ENCODE measurements at regions not wholly inside any gene's neighbourhood (a gene's known extent, or its start where the extent isn't known, plus 50 kb on each side); places are given as distances from the start of the nearest gene placed in this dataset.

DNA sequence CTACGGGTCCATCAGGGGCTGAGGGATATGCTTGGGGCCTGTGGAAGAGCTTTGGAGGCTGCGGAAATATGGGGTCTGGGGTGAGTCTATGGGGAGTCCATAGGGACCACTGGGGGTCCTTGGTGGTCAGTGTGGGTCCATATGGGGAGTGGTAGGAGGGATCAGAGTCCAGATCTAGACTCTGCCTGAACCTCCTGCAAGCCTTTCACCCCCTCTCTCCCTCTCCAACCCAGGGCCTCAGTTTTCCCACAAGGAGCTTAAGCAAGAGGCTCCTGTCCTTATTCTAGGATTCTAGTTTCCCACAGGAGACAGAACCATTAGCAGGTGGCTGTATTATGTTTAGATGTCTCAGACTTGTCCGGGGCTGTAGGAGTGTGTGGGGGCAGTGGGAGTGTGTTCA is 161.9 kb upstream of the TSHZ3 start:
- TF ChIP-seq, protein P1, sequence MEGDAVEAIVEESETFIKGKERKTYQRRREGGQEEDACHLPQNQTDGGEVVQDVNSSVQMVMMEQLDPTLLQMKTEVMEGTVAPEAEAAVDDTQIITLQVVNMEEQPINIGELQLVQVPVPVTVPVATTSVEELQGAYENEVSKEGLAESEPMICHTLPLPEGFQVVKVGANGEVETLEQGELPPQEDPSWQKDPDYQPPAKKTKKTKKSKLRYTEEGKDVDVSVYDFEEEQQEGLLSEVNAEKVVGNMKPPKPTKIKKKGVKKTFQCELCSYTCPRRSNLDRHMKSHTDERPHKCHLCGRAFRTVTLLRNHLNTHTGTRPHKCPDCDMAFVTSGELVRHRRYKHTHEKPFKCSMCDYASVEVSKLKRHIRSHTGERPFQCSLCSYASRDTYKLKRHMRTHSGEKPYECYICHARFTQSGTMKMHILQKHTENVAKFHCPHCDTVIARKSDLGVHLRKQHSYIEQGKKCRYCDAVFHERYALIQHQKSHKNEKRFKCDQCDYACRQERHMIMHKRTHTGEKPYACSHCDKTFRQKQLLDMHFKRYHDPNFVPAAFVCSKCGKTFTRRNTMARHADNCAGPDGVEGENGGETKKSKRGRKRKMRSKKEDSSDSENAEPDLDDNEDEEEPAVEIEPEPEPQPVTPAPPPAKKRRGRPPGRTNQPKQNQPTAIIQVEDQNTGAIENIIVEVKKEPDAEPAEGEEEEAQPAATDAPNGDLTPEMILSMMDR (IDR thresholded peaks at IDR 0.05; ENCODE audit: insufficient read depth, low read length, poor library complexity, severe bottlenecking): no peak
- H3K27me3 ChIP-seq (replicated peaks; ENCODE audit: control insufficient read depth, insufficient read depth, low read length): no peaks in the 10 kb centered on the region
- H3K36me3 ChIP-seq (ENCODE audit: control insufficient read depth, insufficient read depth, low read length): no peaks in the 10 kb centered on the region
- H3K4me3 ChIP-seq (replicated peaks; ENCODE audit: low read depth, low read length): no peak overlapping the region
- DNase-seq (ENCODE audit: extremely low read depth, insufficient read length): no peak

DNA sequence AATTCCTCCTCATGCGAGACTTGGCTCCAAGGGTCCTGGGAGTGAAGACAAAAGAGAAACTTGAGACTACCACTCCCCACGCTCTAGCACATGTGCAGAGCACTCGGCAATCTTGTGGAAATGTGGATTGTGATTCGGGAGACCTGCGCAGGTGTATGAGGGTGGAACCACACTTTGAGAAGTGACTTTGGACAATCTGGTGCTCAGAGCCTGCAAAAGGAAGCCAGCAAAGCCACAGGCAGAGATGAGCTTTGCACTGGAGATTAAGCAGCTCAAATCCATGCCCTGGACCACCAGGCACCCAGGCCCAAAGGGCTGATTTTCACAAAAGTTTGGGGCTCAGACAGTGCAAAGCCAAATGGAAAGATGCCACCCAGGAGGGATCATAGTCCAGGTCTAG is 162.5 kb upstream of the TSHZ3 start:
- no peak overlapping the region for H3K4me3 ChIP-seq (replicated peaks; ENCODE audit: low read depth, low read length)
- TF ChIP-seq, protein P1 (IDR thresholded peaks at IDR 0.05; ENCODE audit: insufficient read depth, low read length, poor library complexity, severe bottlenecking): no peak
- no peaks in the 10 kb centered on the region for H3K36me3 ChIP-seq (ENCODE audit: control insufficient read depth, insufficient read depth, low read length)
- no peaks in the 10 kb centered on the region for H3K27me3 ChIP-seq (replicated peaks; ENCODE audit: control insufficient read depth, insufficient read depth, low read length)
- no peak for DNase-seq (ENCODE audit: extremely low read depth, insufficient read length)

DNA sequence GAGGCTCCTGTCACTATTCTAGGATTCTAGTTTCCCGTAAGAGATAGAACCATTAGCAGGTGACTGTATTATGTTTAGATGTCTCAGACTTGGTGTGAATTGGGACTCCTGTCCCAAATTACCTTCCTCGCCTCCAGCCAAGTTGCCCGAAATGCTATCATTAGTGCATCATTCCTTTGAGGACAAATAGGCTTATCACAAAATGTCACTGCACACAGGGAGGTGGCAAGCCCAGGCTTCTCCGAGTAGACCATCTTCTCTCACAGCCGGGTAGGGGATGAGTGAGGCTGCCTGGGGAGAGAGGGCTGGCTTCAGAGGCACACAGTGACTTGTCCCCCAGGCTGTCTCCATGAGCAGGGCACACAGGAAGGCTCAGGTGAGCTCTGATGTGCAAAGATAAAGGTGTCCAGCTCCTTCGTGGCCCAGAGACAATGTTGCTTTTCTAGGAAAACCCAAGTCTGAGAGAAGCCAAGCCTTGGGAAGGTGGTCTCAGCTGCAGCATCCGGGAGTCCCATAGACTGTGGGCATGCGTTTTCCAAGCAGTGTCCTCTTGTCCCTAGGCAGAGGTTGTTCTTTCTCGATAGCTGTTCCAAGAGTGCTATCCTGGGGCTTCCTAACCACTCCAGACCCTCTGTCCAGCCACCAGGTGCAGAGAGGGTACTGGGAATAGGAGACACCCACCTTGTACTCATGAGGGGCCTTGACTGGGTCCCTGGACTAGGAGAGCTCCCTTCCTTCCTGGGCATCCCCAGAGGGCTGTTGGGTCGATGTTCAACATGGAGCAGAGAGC is 163.1 kb upstream of the TSHZ3 start:
- Histone ChIP-seq H3K27me3 (replicated peaks; ENCODE audit: control insufficient read depth, insufficient read depth, low read length) (no peaks in the 10 kb centered on the region), H3K36me3 (ENCODE audit: control insufficient read depth, insufficient read depth, low read length) (no peaks in the 10 kb centered on the region), H3K4me3 (replicated peaks; ENCODE audit: low read depth, low read length) (no peak overlapping the region)
- DNase-seq (ENCODE audit: extremely low read depth, insufficient read length): no peak
- TF ChIP-seq, protein P1 (IDR thresholded peaks at IDR 0.05; ENCODE audit: insufficient read depth, low read length, poor library complexity, severe bottlenecking): no peak

DNA sequence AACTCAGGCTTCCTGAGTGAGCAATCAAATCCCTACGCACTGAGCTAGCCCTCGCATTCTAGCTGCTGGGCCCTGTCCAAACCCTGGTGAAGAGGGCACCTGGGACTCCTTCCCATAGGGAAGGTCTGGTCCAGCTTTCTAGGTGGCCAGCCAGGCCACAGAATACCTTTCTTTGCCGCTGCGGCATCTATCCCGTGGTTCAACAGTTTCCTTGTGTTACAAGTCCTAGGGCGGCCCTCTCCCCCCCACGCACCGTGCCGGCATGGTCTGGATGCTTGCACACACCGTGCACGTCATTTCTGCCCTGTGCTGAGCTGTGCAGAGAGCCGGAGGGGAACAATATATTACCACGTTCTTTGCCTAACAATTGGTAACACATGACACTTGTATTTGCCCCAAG is 164.6 kb upstream of the TSHZ3 start:
- H3K4me3 ChIP-seq (replicated peaks; ENCODE audit: low read depth, low read length): no peak overlapping the region
- H3K36me3 ChIP-seq (ENCODE audit: control insufficient read depth, insufficient read depth, low read length): no peaks in the 10 kb centered on the region
- TF ChIP-seq, protein P1 (IDR thresholded peaks at IDR 0.05; ENCODE audit: insufficient read depth, low read length, poor library complexity, severe bottlenecking): no peak
- H3K27me3 ChIP-seq (replicated peaks; ENCODE audit: control insufficient read depth, insufficient read depth, low read length): no peaks in the 10 kb centered on the region
- no peak for DNase-seq (ENCODE audit: extremely low read depth, insufficient read length)

- TF ChIP-seq, protein P1 (IDR thresholded peaks at IDR 0.05; ENCODE audit: insufficient read depth, low read length, poor library complexity, severe bottlenecking): no peak
- H3K27me3 ChIP-seq (replicated peaks; ENCODE audit: control insufficient read depth, insufficient read depth, low read length): no peaks in the 10 kb centered on the region
- no peak for DNase-seq (ENCODE audit: extremely low read depth, insufficient read length)
- H3K36me3 ChIP-seq (ENCODE audit: control insufficient read depth, insufficient read depth, low read length): no peaks in the 10 kb centered on the region
- no peak overlapping the region for H3K4me3 ChIP-seq (replicated peaks; ENCODE audit: low read depth, low read length)
These were observed 166.7 kb upstream of the TSHZ3 start for GRCh38 chr19:31515931-31516330.
